ENCODE measurements at regions not wholly inside any gene's neighbourhood (a gene's known extent, or its start where the extent isn't known, plus 50 kb on each side); places are given as distances from the start of the nearest gene placed in this dataset.

DNA sequence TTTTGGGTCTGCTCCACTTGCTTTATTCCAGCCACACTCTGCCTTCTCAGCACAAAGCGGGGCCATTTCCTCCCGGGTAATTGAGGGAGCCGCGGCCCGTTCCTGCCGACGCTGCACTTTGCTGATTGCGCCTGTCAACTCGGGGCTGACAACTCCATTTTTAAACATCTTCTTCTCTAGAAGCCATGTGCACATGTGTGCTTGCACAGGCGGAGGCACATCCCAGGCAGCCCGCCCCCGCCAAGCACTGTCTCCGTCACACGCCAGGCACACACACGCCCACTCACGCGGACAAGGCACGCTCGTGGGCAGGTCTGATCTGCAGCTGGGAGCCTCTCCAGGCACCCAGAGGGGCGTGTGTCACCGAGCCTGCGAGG, 63.2 kb downstream of the ENGASE start:
- no peak for TF ChIP-seq POLR2A (IDR thresholded peaks at IDR 0.05)
- no peak for TF ChIP-seq CTCF (IDR thresholded peaks at IDR 0.05)

Data from prostate gland (tissue), 2 donors.